ENCODE measurements at regions not wholly inside any gene's neighbourhood (a gene's known extent, or its start where the extent isn't known, plus 50 kb on each side); places are given as distances from the start of the nearest gene placed in this dataset.

GRCh38 chr2:105175231-105175630 is 66.3 kb upstream of the GPR45 start (continued):
- TF ChIP-seq CTCF (IDR thresholded peaks at IDR 0.05; ENCODE audit: low read depth, low read length, missing input control) (no peak), RAD21 (IDR thresholded peaks at IDR 0.05) (no peak), RXRA (IDR thresholded peaks at IDR 0.05) (no peak)

DNA sequence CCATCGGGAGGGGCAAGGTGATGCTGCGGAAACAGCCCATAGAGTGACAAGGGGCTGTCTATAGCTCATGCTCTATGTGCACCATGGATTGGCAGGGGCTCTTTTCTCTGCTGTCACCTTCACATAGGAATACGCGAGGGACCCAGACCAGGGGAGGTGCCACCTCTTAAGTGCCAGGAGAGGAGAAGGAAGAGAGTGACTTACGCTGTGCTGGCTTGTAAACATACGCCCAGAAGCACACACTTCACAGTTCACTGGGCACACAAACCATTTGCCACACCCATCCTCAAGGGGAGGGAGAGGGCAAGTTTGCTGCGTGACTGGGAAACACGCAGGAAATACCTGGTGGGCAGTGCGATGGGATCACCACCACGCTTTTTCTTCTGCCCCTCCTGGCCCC is 65.1 kb upstream of the GPR45 start:
- no peak overlapping the region for H3K27ac ChIP-seq (ENCODE audit: low read depth in 1 of 2, low read length in 2 of 2)
- no peak overlapping the region for H3K9ac ChIP-seq (ENCODE audit: low read depth in 1 of 2, low read length in 2 of 2)
- H3K9me3 ChIP-seq (ENCODE audit: control insufficient read depth in 4 of 4, low read length in 3 of 4) = no peaks in the 10 kb centered on the region
- no peaks in the 10 kb centered on the region for H3K4me1 ChIP-seq (ENCODE audit: control insufficient read depth in 4 of 4, insufficient read depth in 4 of 4, low read length in 3 of 4)
- 54% methylated on average over 10 of the region's 10 CpGs for WGBS
- no peak overlapping the region for H3K4me3 ChIP-seq (ENCODE audit: low read depth in 1 of 3, low read length in 3 of 3)
- H3K27me3 ChIP-seq (ENCODE audit: control insufficient read depth in 4 of 4, insufficient read depth in 4 of 4, low read length in 3 of 4) = no peaks in the 10 kb centered on the region
- H3K36me3 ChIP-seq (ENCODE audit: control insufficient read depth in 4 of 4, insufficient read depth in 3 of 4, low read depth in 1 of 4, low read length in 3 of 4) = no peaks in the 10 kb centered on the region
- no peak for DNase-seq (ENCODE audit: low spot score)
- no peak for TF ChIP-seq FOXA1 (IDR thresholded peaks at IDR 0.05)
- no peak for TF ChIP-seq YY1 (IDR thresholded peaks at IDR 0.05)
- no peak for TF ChIP-seq CTCF (IDR thresholded peaks at IDR 0.05; ENCODE audit: low read depth, low read length, missing input control)
- TF ChIP-seq GABPA (IDR thresholded peaks at IDR 0.05 in 1 of 2, conservative IDR thresholded peaks at IDR 0.05 in 1 of 2) = no peak
- TF ChIP-seq, protein P1, sequence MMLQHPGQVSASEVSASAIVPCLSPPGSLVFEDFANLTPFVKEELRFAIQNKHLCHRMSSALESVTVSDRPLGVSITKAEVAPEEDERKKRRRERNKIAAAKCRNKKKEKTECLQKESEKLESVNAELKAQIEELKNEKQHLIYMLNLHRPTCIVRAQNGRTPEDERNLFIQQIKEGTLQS (IDR thresholded peaks at IDR 0.05) = no peak

DNA sequence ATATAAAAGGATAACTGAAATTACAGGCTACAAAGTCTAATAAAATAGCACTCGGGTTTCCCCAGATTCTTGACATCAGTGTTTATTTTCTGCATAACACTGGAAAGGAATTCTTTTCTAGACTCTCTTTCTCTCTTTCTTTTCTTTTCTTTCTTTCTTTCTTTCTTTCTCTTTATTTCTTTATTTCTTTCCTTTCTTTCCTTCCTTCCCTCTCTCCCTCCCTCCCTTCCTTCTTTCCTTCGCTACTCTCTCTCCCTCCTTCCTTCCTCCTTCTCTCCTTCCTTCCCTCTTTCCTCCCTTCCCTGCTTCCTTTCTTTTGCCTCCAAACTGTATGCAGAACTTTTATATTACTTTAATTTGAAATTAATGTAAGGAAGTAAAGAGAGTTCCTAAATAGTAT is 64.5 kb upstream of the GPR45 start:
- Histone ChIP-seq H3K27me3 (ENCODE audit: control insufficient read depth in 4 of 4, insufficient read depth in 4 of 4, low read length in 3 of 4) (no peaks in the 10 kb centered on the region), H3K27ac (ENCODE audit: low read depth in 1 of 2, low read length in 2 of 2) (no peak overlapping the region), H3K4me1 (ENCODE audit: control insufficient read depth in 4 of 4, insufficient read depth in 4 of 4, low read length in 3 of 4) (no peaks in the 10 kb centered on the region), H3K36me3 (ENCODE audit: control insufficient read depth in 4 of 4, insufficient read depth in 3 of 4, low read depth in 1 of 4, low read length in 3 of 4) (no peaks in the 10 kb centered on the region), H3K9me3 (ENCODE audit: control insufficient read depth in 4 of 4, low read length in 3 of 4) (no peaks in the 10 kb centered on the region), H3K4me3 (ENCODE audit: low read depth in 1 of 3, low read length in 3 of 3) (no peak overlapping the region), H3K9ac (ENCODE audit: low read depth in 1 of 2, low read length in 2 of 2) (no peak overlapping the region)
- TF ChIP-seq, protein P1 (IDR thresholded peaks at IDR 0.05) = no peak
- TF ChIP-seq FOXA1 (IDR thresholded peaks at IDR 0.05) = no peak
- DNase-seq (ENCODE audit: low spot score) = no peak
- 64% methylated on average over 2 of the region's 2 CpGs for WGBS

GRCh38 chr2:105177536-105178254 is 63.8 kb upstream of the GPR45 start:
- H3K27me3 ChIP-seq (ENCODE audit: control insufficient read depth in 4 of 4, insufficient read depth in 4 of 4, low read length in 3 of 4) = no peaks in the 10 kb centered on the region
- no peak for DNase-seq (ENCODE audit: low spot score)
- no peak overlapping the region for H3K9ac ChIP-seq (ENCODE audit: low read depth in 1 of 2, low read length in 2 of 2)
- H3K27ac ChIP-seq (ENCODE audit: low read depth in 1 of 2, low read length in 2 of 2) = no peak overlapping the region
- no peaks in the 10 kb centered on the region for H3K9me3 ChIP-seq (ENCODE audit: control insufficient read depth in 4 of 4, low read length in 3 of 4)
- no peak overlapping the region for H3K4me3 ChIP-seq (ENCODE audit: low read depth in 1 of 3, low read length in 3 of 3)
- no peaks in the 10 kb centered on the region for H3K36me3 ChIP-seq (ENCODE audit: control insufficient read depth in 4 of 4, insufficient read depth in 3 of 4, low read depth in 1 of 4, low read length in 3 of 4)
- no peaks in the 10 kb centered on the region for H3K4me1 ChIP-seq (ENCODE audit: control insufficient read depth in 4 of 4, insufficient read depth in 4 of 4, low read length in 3 of 4)
- 48% methylated on average over 12 of the region's 12 CpGs for WGBS
- TF ChIP-seq RXRA (IDR thresholded peaks at IDR 0.05) (no peak), RAD21 (IDR thresholded peaks at IDR 0.05) (no peak), FOXA2 (IDR thresholded peaks at IDR 0.05) (no peak), GABPA (IDR thresholded peaks at IDR 0.05 in 1 of 2, conservative IDR thresholded peaks at IDR 0.05 in 1 of 2) (no peak), TAF1 (conservative IDR thresholded peaks at IDR 0.05) (no peak), SP1 (IDR thresholded peaks at IDR 0.05) (no peak), HNF4A (conservative IDR thresholded peaks at IDR 0.05) (no peak), NR2F2 (IDR thresholded peaks at IDR 0.05) (no peak), JUND (IDR thresholded peaks at IDR 0.05) (no peak), EGR1 (IDR thresholded peaks at IDR 0.05; ENCODE audit: low read depth in 2 of 2) (no peak), HNF4G (IDR thresholded peaks at IDR 0.05) (no peak)
- TF ChIP-seq, protein P2, sequence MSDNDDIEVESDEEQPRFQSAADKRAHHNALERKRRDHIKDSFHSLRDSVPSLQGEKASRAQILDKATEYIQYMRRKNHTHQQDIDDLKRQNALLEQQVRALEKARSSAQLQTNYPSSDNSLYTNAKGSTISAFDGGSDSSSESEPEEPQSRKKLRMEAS (IDR thresholded peaks at IDR 0.05) = no peak
- TF ChIP-seq, protein P3, sequence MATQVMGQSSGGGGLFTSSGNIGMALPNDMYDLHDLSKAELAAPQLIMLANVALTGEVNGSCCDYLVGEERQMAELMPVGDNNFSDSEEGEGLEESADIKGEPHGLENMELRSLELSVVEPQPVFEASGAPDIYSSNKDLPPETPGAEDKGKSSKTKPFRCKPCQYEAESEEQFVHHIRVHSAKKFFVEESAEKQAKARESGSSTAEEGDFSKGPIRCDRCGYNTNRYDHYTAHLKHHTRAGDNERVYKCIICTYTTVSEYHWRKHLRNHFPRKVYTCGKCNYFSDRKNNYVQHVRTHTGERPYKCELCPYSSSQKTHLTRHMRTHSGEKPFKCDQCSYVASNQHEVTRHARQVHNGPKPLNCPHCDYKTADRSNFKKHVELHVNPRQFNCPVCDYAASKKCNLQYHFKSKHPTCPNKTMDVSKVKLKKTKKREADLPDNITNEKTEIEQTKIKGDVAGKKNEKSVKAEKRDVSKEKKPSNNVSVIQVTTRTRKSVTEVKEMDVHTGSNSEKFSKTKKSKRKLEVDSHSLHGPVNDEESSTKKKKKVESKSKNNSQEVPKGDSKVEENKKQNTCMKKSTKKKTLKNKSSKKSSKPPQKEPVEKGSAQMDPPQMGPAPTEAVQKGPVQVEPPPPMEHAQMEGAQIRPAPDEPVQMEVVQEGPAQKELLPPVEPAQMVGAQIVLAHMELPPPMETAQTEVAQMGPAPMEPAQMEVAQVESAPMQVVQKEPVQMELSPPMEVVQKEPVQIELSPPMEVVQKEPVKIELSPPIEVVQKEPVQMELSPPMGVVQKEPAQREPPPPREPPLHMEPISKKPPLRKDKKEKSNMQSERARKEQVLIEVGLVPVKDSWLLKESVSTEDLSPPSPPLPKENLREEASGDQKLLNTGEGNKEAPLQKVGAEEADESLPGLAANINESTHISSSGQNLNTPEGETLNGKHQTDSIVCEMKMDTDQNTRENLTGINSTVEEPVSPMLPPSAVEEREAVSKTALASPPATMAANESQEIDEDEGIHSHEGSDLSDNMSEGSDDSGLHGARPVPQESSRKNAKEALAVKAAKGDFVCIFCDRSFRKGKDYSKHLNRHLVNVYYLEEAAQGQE (IDR thresholded peaks at IDR 0.05) = no peak
- TF ChIP-seq, protein P1 (IDR thresholded peaks at IDR 0.05) = no peak

Data from liver (tissue), 8 donors.